ENCODE measurements at regions not wholly inside any gene's neighbourhood (a gene's known extent, or its start where the extent isn't known, plus 50 kb on each side); places are given as distances from the start of the nearest gene placed in this dataset.

DNA sequence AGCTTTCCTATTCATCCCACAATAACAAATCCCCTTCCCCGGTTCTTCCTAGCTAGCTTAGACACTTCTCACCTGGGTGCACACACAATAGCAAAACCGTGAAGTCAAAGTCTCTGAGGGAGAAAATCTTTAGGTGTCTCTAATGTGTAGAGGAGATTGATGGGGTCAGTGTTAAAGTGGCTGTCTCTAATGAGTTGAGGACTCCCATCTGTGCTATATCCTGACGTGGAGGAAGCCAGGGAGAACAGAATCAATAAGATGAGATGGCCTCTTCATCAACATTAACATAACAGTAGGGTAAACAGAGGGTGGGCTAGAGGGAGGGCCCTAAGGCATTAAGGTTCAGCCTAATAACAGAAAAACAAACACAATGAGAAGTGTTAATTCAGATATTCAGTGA is 120.4 kb downstream of the SLC5A7 start:
- Histone ChIP-seq H3K36me3 (no peaks in the 10 kb centered on the region), H3K9me3 (peaks cover 0 to 16% (median 7%) of the 10 kb centered on the region in 12 donors), H3K4me1 (no peaks in the 10 kb centered on the region), H3K27ac (no peak overlapping the region), H3K4me3 (no peak overlapping the region), H3K27me3 (no peaks in the 10 kb centered on the region)
- 24 to 44% (median 33%) methylated on average over 3 of the region's 3 CpGs for WGBS, 4 donors
- DNase-seq (no peak), ATAC-seq (no peak)
- no peak for TF ChIP-seq POLR2A (IDR thresholded peaks at IDR 0.05)
- TF ChIP-seq, protein P1, sequence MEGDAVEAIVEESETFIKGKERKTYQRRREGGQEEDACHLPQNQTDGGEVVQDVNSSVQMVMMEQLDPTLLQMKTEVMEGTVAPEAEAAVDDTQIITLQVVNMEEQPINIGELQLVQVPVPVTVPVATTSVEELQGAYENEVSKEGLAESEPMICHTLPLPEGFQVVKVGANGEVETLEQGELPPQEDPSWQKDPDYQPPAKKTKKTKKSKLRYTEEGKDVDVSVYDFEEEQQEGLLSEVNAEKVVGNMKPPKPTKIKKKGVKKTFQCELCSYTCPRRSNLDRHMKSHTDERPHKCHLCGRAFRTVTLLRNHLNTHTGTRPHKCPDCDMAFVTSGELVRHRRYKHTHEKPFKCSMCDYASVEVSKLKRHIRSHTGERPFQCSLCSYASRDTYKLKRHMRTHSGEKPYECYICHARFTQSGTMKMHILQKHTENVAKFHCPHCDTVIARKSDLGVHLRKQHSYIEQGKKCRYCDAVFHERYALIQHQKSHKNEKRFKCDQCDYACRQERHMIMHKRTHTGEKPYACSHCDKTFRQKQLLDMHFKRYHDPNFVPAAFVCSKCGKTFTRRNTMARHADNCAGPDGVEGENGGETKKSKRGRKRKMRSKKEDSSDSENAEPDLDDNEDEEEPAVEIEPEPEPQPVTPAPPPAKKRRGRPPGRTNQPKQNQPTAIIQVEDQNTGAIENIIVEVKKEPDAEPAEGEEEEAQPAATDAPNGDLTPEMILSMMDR (IDR thresholded peaks at IDR 0.05): no peak
- intact Hi-C loops (cut with DNase I): no loop called here

DNA sequence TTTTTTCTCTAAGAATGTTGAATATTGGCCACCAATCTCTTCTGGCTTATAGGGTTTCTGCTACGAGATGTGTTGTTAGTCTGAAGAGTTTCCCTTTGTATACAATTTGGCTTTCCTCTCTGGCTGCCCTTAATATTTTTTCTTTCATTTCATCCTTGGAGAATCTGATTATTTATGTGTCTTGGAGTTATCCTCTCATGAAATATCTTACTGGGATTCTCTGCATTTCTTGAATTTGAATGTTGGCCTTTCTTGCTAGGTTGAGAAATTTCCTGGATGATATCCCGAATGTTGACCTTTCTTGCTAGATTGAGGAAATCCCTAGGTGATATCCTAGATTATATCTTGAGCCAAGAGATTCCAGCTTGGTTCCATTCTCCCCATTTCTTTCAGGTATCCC is 125.6 kb downstream of the SLC5A7 start:
- peaks cover 0 to 3% (median 0%) of the 10 kb centered on the region in 9 donors for H3K27me3 ChIP-seq
- no peak overlapping the region for H3K4me3 ChIP-seq
- H3K36me3 ChIP-seq: no peaks in the 10 kb centered on the region
- no peak for TF ChIP-seq POLR2A (IDR thresholded peaks at IDR 0.05)
- TF ChIP-seq, protein P1 (IDR thresholded peaks at IDR 0.05): no peak
- intact Hi-C loops (cut with DNase I): no loop called here
- ATAC-seq (no peak), DNase-seq (no peak)
- H3K9me3 ChIP-seq: peaks cover 0 to 16% (median 7%) of the 10 kb centered on the region in 12 donors
- no peak overlapping the region for H3K27ac ChIP-seq
- 69 to 78% (median 73%) methylated on average over 2 of the region's 2 CpGs for WGBS, 4 donors
- no peaks in the 10 kb centered on the region for H3K4me1 ChIP-seq

DNA sequence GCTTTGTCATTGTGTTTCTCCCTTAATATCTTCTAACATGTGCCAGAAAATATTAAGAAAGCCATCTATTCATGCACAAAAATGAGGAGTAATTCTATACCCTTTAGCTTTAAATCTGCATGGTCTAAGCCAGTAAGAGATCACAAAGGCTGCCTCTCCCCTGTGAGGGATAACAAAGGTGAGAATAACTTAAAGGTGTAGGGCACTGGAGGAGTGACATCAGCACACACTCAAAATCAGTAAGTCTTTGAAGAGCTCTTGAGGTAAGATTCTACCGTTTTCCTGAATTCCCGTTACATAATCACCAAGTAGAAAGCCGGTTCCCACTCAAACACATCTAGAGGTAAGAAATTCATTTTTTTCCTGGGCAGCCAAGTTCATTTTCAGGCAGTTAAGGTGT is 123.9 kb upstream of the SULT1C3 start:
- Histone ChIP-seq H3K27ac (no peak overlapping the region), H3K27me3 (peaks cover 0 to 3% (median 0%) of the 10 kb centered on the region in 9 donors), H3K36me3 (no peaks in the 10 kb centered on the region), H3K4me1 (no peaks in the 10 kb centered on the region), H3K4me3 (no peak overlapping the region), H3K9me3 (peaks cover 0 to 10% (median under 1%) of the 10 kb centered on the region in 12 donors)
- intact Hi-C loops (cut with DNase I): no loop called here
- no peak for ATAC-seq
- 87 to 95% (median 92%) methylated on average over 3 of the region's 3 CpGs for WGBS, 4 donors
- TF ChIP-seq POLR2A (IDR thresholded peaks at IDR 0.05): no peak
- TF ChIP-seq, protein P1 (IDR thresholded peaks at IDR 0.05): no peak
- no peak for DNase-seq

DNA sequence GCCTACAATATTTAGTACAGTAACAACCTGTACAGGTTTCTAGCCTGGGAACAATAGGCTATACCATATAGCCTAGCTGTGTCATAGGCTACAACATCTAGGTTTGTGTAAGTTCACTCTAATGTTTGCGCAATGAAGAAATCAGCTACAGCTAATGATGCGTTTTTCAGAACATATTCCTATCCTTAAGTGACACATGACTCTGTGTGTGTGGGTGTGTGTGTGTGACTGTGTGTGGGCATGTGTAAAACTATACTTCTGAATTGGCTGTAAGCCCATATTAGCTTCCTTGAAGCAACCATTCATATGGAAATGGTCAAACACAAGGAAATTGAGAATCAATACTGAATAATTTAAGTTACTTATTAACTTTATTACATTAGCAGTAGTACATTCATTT is 120.8 kb upstream of the SULT1C3 start:
- H3K9me3 ChIP-seq: no peaks in the 10 kb centered on the region
- H3K4me1 ChIP-seq: no peaks in the 10 kb centered on the region
- no peaks in the 10 kb centered on the region for H3K36me3 ChIP-seq
- intact Hi-C loops (cut with DNase I): no loop called here
- peaks cover 0 to 2% (median 0%) of the 10 kb centered on the region in 9 donors for H3K27me3 ChIP-seq
- TF ChIP-seq POLR2A (IDR thresholded peaks at IDR 0.05): no peak
- TF ChIP-seq, protein P1 (IDR thresholded peaks at IDR 0.05): no peak
- ATAC-seq (no peak), DNase-seq (no peak)
- H3K27ac ChIP-seq: no peak overlapping the region
- 59 to 94% (median 72%) methylated on average over 2 of the region's 2 CpGs for WGBS, 4 donors
- no peak overlapping the region for H3K4me3 ChIP-seq

Data from heart left ventricle (tissue), 16 donors.